Activated CD4-positive, alpha-beta T cell treated with anti-CD3 and anti-CD28 coated beads, Interleukin-2, amount 50 U/mL, for 48 hours (primary cell): ENCODE measurements at regions not wholly inside any gene's neighbourhood (a gene's known extent, or its start where the extent isn't known, plus 50 kb on each side); places are given as distances from the start of the nearest gene placed in this dataset.
"Not testable (repeated sequence)": the region's sequence is repeated elsewhere in the genome, so short reads cannot be mapped to it uniquely, and the experiment has no call there.

Experiments
- DNase-seq, 2 experiments: peaks; one replicate each; pipeline ENCODE4 v3.0.0-alpha.2; 2020

DNA sequence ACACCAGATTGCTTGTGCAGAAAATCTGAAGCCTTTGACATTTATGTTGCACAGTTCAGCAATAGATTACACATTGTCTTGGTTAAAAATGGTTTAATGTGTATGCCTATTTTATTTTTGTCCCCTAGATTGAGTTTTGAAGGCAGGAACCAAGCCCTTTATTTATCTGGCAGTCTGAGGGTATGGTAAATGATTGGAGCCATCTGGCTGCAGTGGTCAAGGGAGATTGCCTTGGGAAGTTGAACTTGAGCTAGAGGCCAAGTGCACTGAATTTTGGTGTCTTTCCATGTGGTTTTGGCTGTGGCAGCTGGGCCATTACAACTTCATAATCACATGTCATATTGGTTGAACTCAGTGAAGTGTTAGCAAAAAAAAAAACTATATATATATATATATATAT lies 248.7 kb upstream of the C2CD4B start:
- no peak for DNase-seq

GRCh38 chr15:62415498-62415897 lies 250.4 kb upstream of the C2CD4B start:
- DNase-seq = no peak

GRCh38 chr15:62416526-62416925 lies 251.4 kb upstream of the C2CD4B start:
- no peak for DNase-seq

DNA sequence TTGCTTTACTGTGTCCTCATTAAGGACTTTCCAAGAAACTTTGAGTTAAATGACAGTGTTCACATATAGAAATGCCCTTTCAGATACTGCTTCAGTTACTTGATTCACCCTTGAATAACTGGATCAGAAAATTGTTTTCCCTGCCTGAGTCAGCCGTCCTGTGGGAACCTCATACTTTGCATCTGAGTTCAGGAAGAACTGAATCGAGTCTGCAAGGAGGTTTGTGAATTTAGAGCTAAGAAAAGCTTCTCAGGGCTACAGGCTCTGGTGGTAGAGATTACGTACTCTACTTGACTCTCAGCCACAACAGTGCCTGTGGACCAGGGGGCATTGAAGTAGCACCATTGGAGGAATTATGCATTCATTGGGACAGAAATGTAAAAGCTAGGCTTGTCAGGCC lies 252.4 kb upstream of the C2CD4B start:
- no peak for DNase-seq

GRCh38 chr15:62418496-62418895 lies 253.4 kb upstream of the C2CD4B start:
- DNase-seq = not testable (repeated sequence)

DNA sequence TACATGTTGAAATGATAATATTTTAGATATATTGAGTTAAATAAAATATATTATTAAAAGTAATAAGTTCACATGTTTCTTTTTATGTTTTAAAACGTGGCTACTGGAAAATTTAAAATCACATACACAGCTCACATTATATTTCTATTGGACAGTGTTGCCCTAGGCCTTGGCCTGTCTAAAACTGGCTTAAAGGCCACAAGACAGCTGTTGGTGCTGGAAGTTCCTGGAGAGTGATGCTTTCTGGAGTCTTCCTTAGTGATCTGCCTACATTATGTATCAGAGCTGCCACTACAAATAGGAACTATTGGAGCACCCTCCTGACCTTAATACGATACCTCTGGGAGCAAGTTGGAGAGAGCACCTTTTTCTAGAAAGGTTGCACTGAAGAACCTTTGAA lies 254.1 kb upstream of the C2CD4B start:
- no peak for DNase-seq

GRCh38 chr15:62420371-62420770 lies 255.3 kb upstream of the C2CD4B start:
- not testable (repeated sequence) for DNase-seq

DNA sequence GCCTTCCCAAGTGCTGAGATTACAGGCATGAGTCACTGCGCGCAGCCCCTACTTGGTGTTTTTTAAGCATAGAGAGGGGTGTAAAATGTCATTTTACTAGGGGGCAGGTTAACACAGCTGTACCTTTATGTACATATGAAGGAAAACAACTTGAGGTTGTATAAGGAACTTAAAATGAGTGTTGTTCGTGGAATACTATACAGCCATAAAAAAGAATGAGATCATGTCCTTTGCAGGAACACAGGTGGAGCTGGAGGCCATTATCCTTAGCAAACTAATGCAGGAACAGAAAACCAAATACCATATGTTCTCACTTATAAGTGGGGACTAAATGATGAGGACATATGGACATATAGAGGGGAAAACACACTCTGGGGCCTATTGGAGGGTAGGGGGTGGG lies 256.2 kb upstream of the C2CD4B start:
- no peak for DNase-seq

DNA sequence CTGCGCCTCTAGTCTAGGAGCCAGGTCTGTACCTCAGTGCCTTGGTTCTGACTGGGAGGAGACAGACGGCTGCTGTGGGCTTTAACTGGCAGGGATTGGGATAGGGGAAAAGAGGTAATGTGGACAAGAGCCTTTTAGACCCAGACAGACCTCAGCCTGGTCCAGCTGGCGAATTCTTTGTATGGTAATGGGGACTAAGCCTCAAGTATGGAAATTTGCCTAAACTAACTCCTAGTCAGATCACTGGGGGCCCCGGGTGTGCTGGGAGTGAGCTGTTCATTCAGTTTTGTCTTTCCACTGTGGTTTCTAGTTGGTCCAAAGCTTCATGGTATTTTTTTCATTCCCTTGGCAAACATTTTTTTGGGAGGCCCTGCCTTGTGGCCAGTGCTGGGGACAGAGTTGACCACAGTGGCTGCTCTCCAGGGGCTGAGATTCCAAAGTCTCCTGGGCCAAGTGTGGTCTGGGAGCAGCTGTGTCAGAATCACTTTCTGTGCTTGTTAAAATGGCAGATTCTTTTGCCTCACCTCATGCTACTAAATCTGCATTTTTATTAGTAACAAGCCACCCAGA lies 261.4 kb upstream of the C2CD4B start:
- no peak for DNase-seq

GRCh38 chr15:62428259-62428658 lies 263.2 kb upstream of the C2CD4B start:
- no peak for DNase-seq

- no peak for DNase-seq
These were observed 263.9 kb upstream of the C2CD4B start for GRCh38 chr15:62428851-62429598.

GRCh38 chr15:62430056-62430455 lies 265.0 kb upstream of the C2CD4B start:
- DNase-seq = no peak

DNA sequence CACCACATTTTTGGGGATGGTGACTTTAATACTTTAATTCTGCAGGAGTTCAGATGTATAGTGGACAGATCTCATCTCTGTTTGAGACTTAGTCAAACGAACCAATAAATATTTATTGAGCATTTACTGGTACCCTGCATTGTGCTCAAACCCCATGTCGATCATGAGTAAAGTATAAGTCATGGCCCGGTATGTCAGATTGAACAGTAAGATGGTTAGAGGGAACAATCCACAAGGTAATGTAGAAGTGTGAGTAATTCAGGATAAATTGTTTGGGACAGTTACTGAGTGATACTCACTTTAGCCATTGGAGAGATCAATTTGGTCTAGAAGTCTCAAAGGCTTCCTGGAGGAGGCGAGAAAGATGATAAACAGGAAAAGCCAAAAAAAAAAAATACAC lies 265.5 kb upstream of the C2CD4B start:
- no peak for DNase-seq

DNA sequence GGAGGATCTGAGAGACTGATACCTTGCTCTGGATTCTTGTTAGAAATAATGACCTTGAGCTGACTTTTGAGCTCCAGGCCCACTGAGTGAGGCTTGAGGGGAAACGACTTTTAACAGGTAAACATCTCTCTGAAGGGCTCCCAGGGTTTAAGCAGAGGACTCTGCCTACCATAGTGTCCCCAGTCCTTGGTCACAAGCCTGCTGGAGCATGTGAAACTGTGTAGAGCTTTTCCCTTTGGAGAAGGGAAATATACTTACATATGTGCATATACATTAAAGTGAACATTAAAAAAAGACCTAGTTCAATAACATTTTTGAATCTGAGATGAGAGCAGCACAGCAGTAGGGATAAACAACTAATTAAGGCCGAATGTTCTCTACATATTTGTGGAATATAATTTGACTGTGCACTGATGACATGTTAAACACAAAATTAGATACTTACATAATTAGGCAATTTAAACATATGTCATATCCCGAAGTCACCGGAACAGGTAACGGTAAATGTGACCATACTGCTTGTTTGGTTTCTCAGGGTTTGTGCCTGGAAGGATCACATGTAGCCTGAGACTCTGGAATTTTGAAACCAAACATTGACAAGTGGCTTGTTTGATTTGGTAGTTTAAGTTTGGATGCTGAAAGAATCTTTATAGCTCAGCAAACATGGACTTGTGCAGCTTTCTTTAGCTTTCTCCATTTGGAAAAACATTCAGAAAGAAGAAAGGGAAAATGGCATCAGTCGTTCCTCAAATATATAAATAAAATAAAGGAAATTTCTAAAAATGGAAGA lies 266.1 kb upstream of the C2CD4B start:
- DNase-seq = no peak

- no peak for DNase-seq
These were observed 266.7 kb upstream of the C2CD4B start for GRCh38 chr15:62431817-62432216.

DNA sequence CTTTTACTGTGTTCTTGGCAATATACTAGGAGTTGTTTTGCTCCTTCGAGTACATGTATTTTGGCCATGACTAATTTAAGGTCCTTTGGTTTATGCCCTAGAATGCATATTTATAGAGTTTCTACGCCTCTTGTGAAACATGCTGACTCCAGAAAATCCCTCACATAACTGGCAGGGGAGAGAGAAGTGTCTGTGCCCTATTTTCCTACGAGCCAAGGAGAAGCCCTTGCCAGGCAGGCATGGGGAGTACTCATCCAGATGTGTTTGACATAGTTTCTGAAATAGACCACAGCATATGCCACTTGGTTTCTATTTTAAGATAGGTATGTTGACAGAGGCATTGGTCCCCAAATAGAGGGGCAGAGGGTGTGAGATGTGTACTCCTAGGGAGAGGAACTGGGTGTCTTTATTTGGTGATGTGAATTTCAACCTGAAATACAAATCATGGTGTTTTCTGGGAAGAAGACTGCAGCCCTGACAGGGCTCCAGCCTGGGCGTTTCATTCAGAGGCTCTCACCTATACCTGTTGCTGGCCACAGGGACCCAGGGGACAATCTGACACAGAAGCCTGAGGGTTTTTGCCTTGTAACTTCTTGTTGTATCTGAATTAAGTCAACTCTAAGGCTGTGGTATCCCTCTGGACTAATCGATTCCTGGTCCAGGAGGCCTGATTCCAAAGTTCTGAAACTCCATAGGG lies 267.8 kb upstream of the C2CD4B start:
- no peak for DNase-seq

- DNase-seq = no peak
These were observed 271.1 kb upstream of the C2CD4B start for GRCh38 chr15:62436235-62436634.

DNA sequence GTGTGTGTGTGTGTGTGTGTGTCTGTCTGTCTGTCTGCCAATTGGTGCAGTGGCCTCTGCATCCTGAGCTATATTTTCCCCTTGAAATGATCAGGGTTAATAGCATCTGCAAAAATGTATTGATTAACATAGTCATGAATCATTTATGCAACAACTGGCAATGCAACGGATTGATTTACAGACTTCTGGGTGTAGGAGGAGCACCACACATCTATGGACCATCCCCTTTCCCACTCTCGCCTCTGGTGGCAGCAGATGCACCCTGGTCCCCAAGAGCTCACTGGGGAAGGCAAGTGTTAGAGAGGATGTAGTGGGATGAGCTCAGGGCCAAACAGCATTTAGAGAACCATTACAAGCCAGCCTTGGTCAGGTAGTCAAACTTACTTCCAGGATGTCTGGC lies 272.7 kb upstream of the C2CD4B start:
- DNase-seq = no peak

DNA sequence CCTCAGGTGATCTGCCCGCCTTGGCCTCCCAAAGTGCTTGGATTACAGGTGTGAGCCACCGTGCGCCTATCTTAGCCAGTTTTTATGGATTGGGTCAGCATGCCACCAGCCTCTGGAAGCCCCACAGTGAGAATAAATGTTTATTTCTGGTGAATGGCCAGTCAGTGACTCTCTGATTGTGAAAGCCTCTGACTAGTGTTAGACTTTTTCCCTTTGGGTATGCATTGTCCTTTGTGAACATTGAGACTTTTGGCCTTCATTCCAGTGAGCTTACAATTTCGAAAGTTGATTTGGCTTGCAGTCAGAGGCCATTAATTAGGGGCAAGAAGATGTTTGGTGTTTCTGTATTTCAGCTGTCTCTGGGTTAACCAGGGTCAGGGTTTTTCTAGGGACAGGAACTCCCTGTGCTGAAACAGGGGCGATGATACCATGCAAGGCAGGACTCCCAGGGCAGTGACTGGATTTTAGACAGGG lies 274.5 kb upstream of the C2CD4B start:
- DNase-seq = no peak

- DNase-seq = no peak
These were observed 275.4 kb upstream of the C2CD4B start for GRCh38 chr15:62440362-62441105.

DNA sequence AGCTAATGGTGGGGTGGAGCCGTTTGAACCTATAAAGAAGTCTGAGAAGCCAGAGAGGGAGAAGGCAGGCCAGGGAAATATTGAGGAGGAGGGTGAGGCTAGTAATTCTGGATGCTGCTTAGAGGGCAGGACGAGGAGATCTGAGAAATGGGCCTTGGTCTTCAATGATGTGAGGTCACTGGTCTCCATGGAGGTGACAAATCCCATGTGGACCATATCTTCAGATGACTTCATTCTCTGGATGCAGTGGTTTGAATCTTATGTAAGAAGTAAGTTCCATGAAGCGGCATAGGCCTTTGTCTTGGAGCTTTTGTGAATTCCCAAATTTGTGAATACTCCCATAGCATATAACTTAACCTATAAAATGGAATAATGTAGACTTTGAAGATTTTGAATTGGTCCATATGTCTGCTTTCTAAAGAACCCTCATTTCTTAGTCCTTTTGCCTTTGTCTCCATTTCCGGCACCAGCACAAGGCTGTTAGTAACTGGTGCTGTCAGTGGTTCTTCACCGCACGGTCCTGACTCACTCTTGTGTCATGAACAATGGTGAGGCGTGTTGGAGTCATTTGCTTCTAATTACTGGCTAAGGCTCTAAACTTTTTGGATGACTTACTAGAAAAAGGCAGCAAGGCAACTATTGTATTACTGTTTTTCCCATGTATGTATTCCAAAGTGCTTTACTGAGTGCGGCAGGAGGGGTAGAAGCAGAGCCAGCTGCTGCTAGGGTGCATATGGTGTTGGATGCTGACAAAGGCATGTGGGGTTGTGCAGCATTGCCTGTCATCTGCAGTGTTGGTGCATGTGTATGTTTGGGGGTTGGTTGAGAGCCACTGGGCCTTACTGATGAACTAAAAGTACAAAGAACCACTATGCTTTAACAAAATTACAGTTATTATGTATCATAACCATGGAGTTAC lies 279.3 kb upstream of the C2CD4B start:
- no peak for DNase-seq
